ENCODE measurements at regions not wholly inside any gene's neighbourhood (a gene's known extent, or its start where the extent isn't known, plus 50 kb on each side); places are given as distances from the start of the nearest gene placed in this dataset.

- no peaks in the 10 kb centered on the region for H3K36me3 Mint-ChIP-seq (ENCODE audit: low read depth)
- DNase-seq (ENCODE audit: low read depth, low spot score): no peak
- H3K4me1 Mint-ChIP-seq: peaks cover 4% of the 10 kb centered on the region
- TF ChIP-seq CTCF (conservative IDR thresholded peaks at IDR 0.05): no peak
- H3K9me3 Mint-ChIP-seq: peaks cover 7% of the 10 kb centered on the region
- no peak overlapping the region for H3K4me3 Mint-ChIP-seq
- no peak overlapping the region for H3K27ac Mint-ChIP-seq (ENCODE audit: unreplicated experiment)
- no peaks in the 10 kb centered on the region for H3K27me3 Mint-ChIP-seq (ENCODE audit: low read depth)
Observed at GRCh38 chr9:82780017-82780416, 282.9 kb downstream of the RASEF start.

- Mint-ChIP-seq H3K27me3 (ENCODE audit: low read depth) (no peaks in the 10 kb centered on the region), H3K4me3 (no peak overlapping the region)
Observed at GRCh38 chr9:82781921-82782392, 281.0 kb downstream of the RASEF start.

GRCh38 chr9:82783045-82783444 is 279.9 kb downstream of the RASEF start:
- H3K9me3 Mint-ChIP-seq: peaks cover 7% of the 10 kb centered on the region
- H3K4me3 Mint-ChIP-seq: no peak overlapping the region
- no peak for TF ChIP-seq CTCF (conservative IDR thresholded peaks at IDR 0.05)
- no peaks in the 10 kb centered on the region for H3K36me3 Mint-ChIP-seq (ENCODE audit: low read depth)
- no peaks in the 10 kb centered on the region for H3K4me1 Mint-ChIP-seq
- no peaks in the 10 kb centered on the region for H3K27me3 Mint-ChIP-seq (ENCODE audit: low read depth)
- no peak overlapping the region for H3K27ac Mint-ChIP-seq (ENCODE audit: unreplicated experiment)
- DNase-seq (ENCODE audit: low read depth, low spot score): no peak

More at GRCh38 chr9:82781921-82782392, 281.0 kb downstream of the RASEF start:
- no peak overlapping the region for H3K27ac Mint-ChIP-seq (ENCODE audit: unreplicated experiment)
- no peaks in the 10 kb centered on the region for H3K36me3 Mint-ChIP-seq (ENCODE audit: low read depth)
- H3K9me3 Mint-ChIP-seq: peaks cover 7% of the 10 kb centered on the region
- no peaks in the 10 kb centered on the region for H3K4me1 Mint-ChIP-seq
- no peak for DNase-seq (ENCODE audit: low read depth, low spot score)
- no peak for TF ChIP-seq CTCF (conservative IDR thresholded peaks at IDR 0.05)

- Mint-ChIP-seq H3K36me3 (ENCODE audit: low read depth) (no peaks in the 10 kb centered on the region), H3K9me3 (peaks cover 13% of the 10 kb centered on the region), H3K4me1 (no peaks in the 10 kb centered on the region), H3K4me3 (no peak overlapping the region), H3K27ac (ENCODE audit: unreplicated experiment) (no peak overlapping the region), H3K27me3 (ENCODE audit: low read depth) (no peaks in the 10 kb centered on the region)
- DNase-seq (ENCODE audit: low read depth, low spot score): no peak
- no peak for TF ChIP-seq CTCF (conservative IDR thresholded peaks at IDR 0.05)
Observed at GRCh38 chr9:82784589-82784988, 278.4 kb downstream of the RASEF start.

GRCh38 chr9:82789155-82789824 is 273.7 kb downstream of the RASEF start:
- Mint-ChIP-seq H3K4me3 (no peak overlapping the region), H3K27ac (ENCODE audit: unreplicated experiment) (no peak overlapping the region), H3K27me3 (ENCODE audit: low read depth) (no peaks in the 10 kb centered on the region), H3K4me1 (no peaks in the 10 kb centered on the region), H3K36me3 (ENCODE audit: low read depth) (no peaks in the 10 kb centered on the region), H3K9me3 (peaks cover 6% of the 10 kb centered on the region)
- DNase-seq (ENCODE audit: low read depth, low spot score): no peak
- no peak for TF ChIP-seq CTCF (conservative IDR thresholded peaks at IDR 0.05)

All from neural crest cell (in vitro differentiated cells).